Mucosa of descending colon (tissue), 3 donors: ENCODE measurements at regions not wholly inside any gene's neighbourhood (a gene's known extent, or its start where the extent isn't known, plus 50 kb on each side); places are given as distances from the start of the nearest gene placed in this dataset.

ENCODE experiments used
- ATAC-seq: fragments of 200-7000 bp; cut with Tn5 transposase; one replicate; pipeline ENCODE4 v1.9.1; 2020; ENCODE audit warnings: mild to moderate bottlenecking, moderate library complexity
- DNase-seq, 3 donors: peaks; one replicate each; pipeline ENCODE4 v3.0.0-alpha.2; 2020
- H3K36me3 ChIP-seq: fragments of 200-600 bp; one replicate; pipeline ENCODE4 v1.8.0; 2021; ENCODE audit warnings: low read depth, mild to moderate bottlenecking
- H3K4me1 ChIP-seq: fragments of 200-600 bp; one replicate; pipeline ENCODE4 v1.8.0; 2021; ENCODE audit warnings: low read depth, mild to moderate bottlenecking
- H3K4me3 ChIP-seq: fragments of 200-600 bp; one replicate; pipeline ENCODE4 v1.8.0; 2021; ENCODE audit warnings: mild to moderate bottlenecking
- H3K9me3 ChIP-seq: fragments of 200-600 bp; one replicate; pipeline ENCODE4 v1.8.0; 2021; ENCODE audit warnings: mild to moderate bottlenecking
- intact Hi-C, 2 donors: fragments of 100-400 bp; cut with DNase I in 1 of 2; cut with micrococcal nuclease in 1 of 2; formaldehyde crosslinking; loops; one replicate each; pipeline versions ENCODE4 v1.11.0 to v1.11.1; 2022; cut with DNase I, micrococcal nuclease
- TF ChIP-seq, protein P1 (sequence below): fragments of 200-600 bp; IDR thresholded peaks from one replicate; pipeline ENCODE4 v1.8.0; 2022; ENCODE audit warnings: antibody characterized with exemption, mild to moderate bottlenecking
- donor health status: DM: no; HTN: no; CAD: no; lungs with moderate emphysema.
- donor health status: DM: no; HTN: no; CAD: no.
- donor health status: DM: no; HTN: yes; CAD: no.

DNA sequence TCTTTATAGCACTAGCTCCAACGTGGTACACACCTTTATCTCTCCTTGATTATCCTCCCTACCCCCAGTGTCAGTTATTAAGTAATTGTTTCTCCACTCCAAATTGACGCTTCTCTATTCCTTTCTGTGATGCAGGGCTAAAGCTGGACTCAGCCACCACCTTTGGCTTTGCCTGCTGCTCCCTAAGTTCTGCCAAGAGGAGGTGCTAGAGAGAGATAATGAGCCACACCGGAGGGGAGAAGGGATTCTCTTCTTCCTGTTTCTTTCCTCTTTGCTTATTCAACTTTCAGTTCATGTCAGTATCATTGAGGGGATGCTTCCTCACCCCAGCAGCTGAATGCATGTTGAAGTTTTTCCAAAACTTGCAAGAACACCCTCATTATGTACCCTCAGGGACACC, 176.5 kb downstream of the GBA3 start:
- Histone ChIP-seq H3K9me3 (no peaks in the 10 kb centered on the region), H3K4me3 (no peak overlapping the region)
- ATAC-seq = peak; percentile 38

More for the DNA sequence above, 176.5 kb downstream of the GBA3 start:
- TF ChIP-seq, protein P1, sequence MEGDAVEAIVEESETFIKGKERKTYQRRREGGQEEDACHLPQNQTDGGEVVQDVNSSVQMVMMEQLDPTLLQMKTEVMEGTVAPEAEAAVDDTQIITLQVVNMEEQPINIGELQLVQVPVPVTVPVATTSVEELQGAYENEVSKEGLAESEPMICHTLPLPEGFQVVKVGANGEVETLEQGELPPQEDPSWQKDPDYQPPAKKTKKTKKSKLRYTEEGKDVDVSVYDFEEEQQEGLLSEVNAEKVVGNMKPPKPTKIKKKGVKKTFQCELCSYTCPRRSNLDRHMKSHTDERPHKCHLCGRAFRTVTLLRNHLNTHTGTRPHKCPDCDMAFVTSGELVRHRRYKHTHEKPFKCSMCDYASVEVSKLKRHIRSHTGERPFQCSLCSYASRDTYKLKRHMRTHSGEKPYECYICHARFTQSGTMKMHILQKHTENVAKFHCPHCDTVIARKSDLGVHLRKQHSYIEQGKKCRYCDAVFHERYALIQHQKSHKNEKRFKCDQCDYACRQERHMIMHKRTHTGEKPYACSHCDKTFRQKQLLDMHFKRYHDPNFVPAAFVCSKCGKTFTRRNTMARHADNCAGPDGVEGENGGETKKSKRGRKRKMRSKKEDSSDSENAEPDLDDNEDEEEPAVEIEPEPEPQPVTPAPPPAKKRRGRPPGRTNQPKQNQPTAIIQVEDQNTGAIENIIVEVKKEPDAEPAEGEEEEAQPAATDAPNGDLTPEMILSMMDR = no peak
- intact Hi-C loops = no loop called here
- Histone ChIP-seq H3K4me1 (peaks cover 14% of the 10 kb centered on the region), H3K36me3 (no peaks in the 10 kb centered on the region)
- DNase-seq = no peak
